Mesothelial cell of epicardium (in vitro differentiated cells): ENCODE measurements at regions not wholly inside any gene's neighbourhood (a gene's known extent, or its start where the extent isn't known, plus 50 kb on each side); places are given as distances from the start of the nearest gene placed in this dataset.
"Not testable (repeated sequence)": the region's sequence is repeated elsewhere in the genome, so short reads cannot be mapped to it uniquely, and the experiment has no call there.

Source experiments
- DNase-seq, 2 experiments: peaks; one replicate each; pipeline ENCODE4 v3.0.0; 2021; ENCODE audit warnings: low spot score in 2 of 2; ENCODE audit not compliant: unreplicated experiment in 2 of 2
- H3K27ac Mint-ChIP-seq: 2 replicates; pipeline ENCODE4 v1.8.0; 2021; ENCODE audit warnings: mixed read lengths
- H3K27me3 Mint-ChIP-seq: 2 replicates; pipeline ENCODE4 v1.8.0; 2021; ENCODE audit warnings: low read depth, mixed read lengths
- H3K36me3 Mint-ChIP-seq: 2 replicates; pipeline ENCODE4 v1.8.0; 2021; ENCODE audit warnings: mixed read lengths
- H3K4me1 Mint-ChIP-seq: 2 replicates; pipeline ENCODE4 v1.8.0; 2021; ENCODE audit warnings: mixed read lengths
- H3K4me3 Mint-ChIP-seq: 2 replicates; pipeline ENCODE4 v1.8.0; 2021; ENCODE audit warnings: mild to moderate bottlenecking, moderate library complexity, mixed read lengths
- H3K9me3 Mint-ChIP-seq: 2 replicates; pipeline ENCODE4 v1.8.0; 2021; ENCODE audit warnings: mixed read lengths

GRCh38 chr5:71289946-71290345 is 165.5 kb upstream of the BDP1 start:
- H3K27ac Mint-ChIP-seq, H3K36me3 Mint-ChIP-seq, H3K4me1 Mint-ChIP-seq, H3K4me3 Mint-ChIP-seq, H3K9me3 Mint-ChIP-seq, H3K27me3 Mint-ChIP-seq: not testable (repeated sequence)
- DNase-seq, result peak in 1 of 2 experiments; percentile 45

DNA sequence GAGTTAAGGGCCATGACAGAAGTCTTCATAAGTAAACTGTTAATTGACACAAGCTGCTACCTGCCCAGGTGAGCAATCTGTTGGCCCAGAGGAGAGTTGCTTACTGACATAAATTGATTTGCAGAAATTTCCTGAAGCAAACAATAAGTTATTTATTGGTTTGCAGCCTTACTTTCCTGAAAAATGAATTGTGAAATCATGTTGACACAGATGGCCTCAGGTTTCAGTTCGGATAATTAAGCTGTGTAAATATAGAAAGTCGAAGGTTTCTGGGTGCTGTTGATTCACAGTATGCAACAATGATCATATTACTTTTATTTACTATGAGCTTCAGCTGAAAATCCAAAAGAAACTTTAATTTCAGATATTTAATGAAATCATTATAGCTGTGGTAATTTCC is 164.5 kb upstream of the BDP1 start:
- not testable (repeated sequence) for H3K4me3 Mint-ChIP-seq, H3K27ac Mint-ChIP-seq, DNase-seq, H3K9me3 Mint-ChIP-seq, H3K27me3 Mint-ChIP-seq, H3K4me1 Mint-ChIP-seq, H3K36me3 Mint-ChIP-seq
